SKM-1 treated with dmso at 0.1 percent for 144 hours (cell line): ENCODE measurements at regions not wholly inside any gene's neighbourhood (a gene's known extent, or its start where the extent isn't known, plus 50 kb on each side); places are given as distances from the start of the nearest gene placed in this dataset.

Experiments
- DNase-seq: peaks from one replicate; lab custom pipeline; 2025; ENCODE audit not compliant: unreplicated experiment; lab: John Stamatoyannopoulos, UW

GRCh38 chr6:12221856-12222255 lies 68.3 kb upstream of the EDN1 start:
- DNase-seq, result no peak

- no peak for DNase-seq
These were observed 67.5 kb upstream of the EDN1 start for GRCh38 chr6:12222405-12223366.

- no peak for DNase-seq
These were observed 66.8 kb upstream of the EDN1 start for GRCh38 chr6:12223383-12223782.

GRCh38 chr6:12224251-12224650 lies 65.9 kb upstream of the EDN1 start:
- no peak for DNase-seq

- DNase-seq, result no peak
These were observed 61.6 kb upstream of the EDN1 start for GRCh38 chr6:12228447-12229146.

GRCh38 chr6:12229332-12229731 lies 60.8 kb upstream of the EDN1 start:
- no peak for DNase-seq

GRCh38 chr6:12230523-12230922 lies 59.6 kb upstream of the EDN1 start:
- DNase-seq, result no peak

- DNase-seq, result no peak
These were observed 57.8 kb upstream of the EDN1 start for GRCh38 chr6:12232339-12232738.

GRCh38 chr6:12232821-12233220 lies 57.3 kb upstream of the EDN1 start:
- DNase-seq, result no peak

GRCh38 chr6:12233693-12234571 lies 56.2 kb upstream of the EDN1 start:
- DNase-seq, result peak; percentile 11

GRCh38 chr6:12235341-12235740 lies 54.8 kb upstream of the EDN1 start:
- no peak for DNase-seq

- DNase-seq, result no peak
These were observed 51.9 kb upstream of the EDN1 start for GRCh38 chr6:12238219-12238618.
